ENCODE measurements at regions not wholly inside any gene's neighbourhood (a gene's known extent, or its start where the extent isn't known, plus 50 kb on each side); places are given as distances from the start of the nearest gene placed in this dataset.

DNA sequence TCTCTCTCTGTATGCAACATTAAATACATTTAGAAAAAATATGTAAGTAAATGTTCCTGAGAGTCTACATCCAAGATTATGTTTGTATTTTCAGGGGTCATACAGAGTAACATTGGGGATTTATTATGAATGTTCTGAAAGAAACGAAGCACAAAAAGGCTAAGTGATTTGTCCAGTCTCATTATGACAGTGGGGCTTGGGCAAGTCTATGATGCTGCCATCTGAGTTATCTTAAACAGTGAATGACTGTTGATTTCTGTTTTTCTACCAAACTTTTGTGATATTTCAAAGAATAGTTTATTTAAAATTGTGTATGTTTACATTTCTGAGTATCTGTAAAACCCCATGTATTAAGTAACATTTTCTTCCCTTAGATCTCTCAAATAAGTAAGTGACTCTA, 481.2 kb upstream of the ZNF717 start:
- no peak for TF ChIP-seq RAD21 (IDR thresholded peaks at IDR 0.05; ENCODE audit: low read length)
- TF ChIP-seq, protein P1, sequence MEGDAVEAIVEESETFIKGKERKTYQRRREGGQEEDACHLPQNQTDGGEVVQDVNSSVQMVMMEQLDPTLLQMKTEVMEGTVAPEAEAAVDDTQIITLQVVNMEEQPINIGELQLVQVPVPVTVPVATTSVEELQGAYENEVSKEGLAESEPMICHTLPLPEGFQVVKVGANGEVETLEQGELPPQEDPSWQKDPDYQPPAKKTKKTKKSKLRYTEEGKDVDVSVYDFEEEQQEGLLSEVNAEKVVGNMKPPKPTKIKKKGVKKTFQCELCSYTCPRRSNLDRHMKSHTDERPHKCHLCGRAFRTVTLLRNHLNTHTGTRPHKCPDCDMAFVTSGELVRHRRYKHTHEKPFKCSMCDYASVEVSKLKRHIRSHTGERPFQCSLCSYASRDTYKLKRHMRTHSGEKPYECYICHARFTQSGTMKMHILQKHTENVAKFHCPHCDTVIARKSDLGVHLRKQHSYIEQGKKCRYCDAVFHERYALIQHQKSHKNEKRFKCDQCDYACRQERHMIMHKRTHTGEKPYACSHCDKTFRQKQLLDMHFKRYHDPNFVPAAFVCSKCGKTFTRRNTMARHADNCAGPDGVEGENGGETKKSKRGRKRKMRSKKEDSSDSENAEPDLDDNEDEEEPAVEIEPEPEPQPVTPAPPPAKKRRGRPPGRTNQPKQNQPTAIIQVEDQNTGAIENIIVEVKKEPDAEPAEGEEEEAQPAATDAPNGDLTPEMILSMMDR (IDR thresholded peaks at IDR 0.05), result no peak
- TF ChIP-seq FOXJ3 (CRISPR knock-in tag; IDR thresholded peaks at IDR 0.05), result no peak
- TF ChIP-seq SMC3 (IDR thresholded peaks at IDR 0.05; ENCODE audit: low read depth, low read length), result no peak
- no peak for TF ChIP-seq EZH2phosphoT487 (IDR thresholded peaks at IDR 0.05; ENCODE audit: borderline replicate concordance, low read depth)
